Natural killer cell treated with Interleukin-12 subunit alpha and Interleukin-12 subunit beta and Interleukin-15 and Interleukin-18, amount 100 ng/mL, for 72 hours (primary cell): ENCODE measurements at regions not wholly inside any gene's neighbourhood (a gene's known extent, or its start where the extent isn't known, plus 50 kb on each side); places are given as distances from the start of the nearest gene placed in this dataset.

Experiments used
- ATAC-seq, 2 donors: fragments of 150-1000 bp; cut with Tn5 transposase in 1 of 2; sonication (Bioruptor Pico), chemical (Tn5 transposase) in 1 of 2; 2 replicates each; pipeline ENCODE4 v1.10.0; 2021
- DNase-seq: peaks from one replicate; pipeline ENCODE4 v3.0.0; 2022; ENCODE audit warnings: low spot score
- H3K27ac Mint-ChIP-seq, 2 donors: 1 replicate in 1 of 2; 2 replicates in 1 of 2; pipeline ENCODE4 v1.8.0; 2022; ENCODE audit warnings: mixed read lengths in 2 of 2, mild to moderate bottlenecking in 1 of 2, moderate library complexity in 1 of 2
- H3K27me3 Mint-ChIP-seq, 2 donors: 1 replicate in 1 of 2; 2 replicates in 1 of 2; pipeline ENCODE4 v1.8.0; 2022; ENCODE audit warnings: mixed read lengths in 2 of 2
- H3K36me3 Mint-ChIP-seq: one replicate; pipeline ENCODE4 v1.8.0; 2022; ENCODE audit warnings: mixed read lengths
- H3K4me1 Mint-ChIP-seq, 2 donors: 1 replicate in 1 of 2; 2 replicates in 1 of 2; pipeline ENCODE4 v1.8.0; 2022; ENCODE audit warnings: low read depth in 2 of 2, mixed read lengths in 2 of 2, mild to moderate bottlenecking in 1 of 2
- H3K4me3 Mint-ChIP-seq: one replicate; pipeline ENCODE4 v1.8.0; 2022; ENCODE audit warnings: mixed read lengths
- H3K9me3 Mint-ChIP-seq: 2 replicates; pipeline ENCODE4 v1.8.0; 2022; ENCODE audit warnings: mixed read lengths

DNA sequence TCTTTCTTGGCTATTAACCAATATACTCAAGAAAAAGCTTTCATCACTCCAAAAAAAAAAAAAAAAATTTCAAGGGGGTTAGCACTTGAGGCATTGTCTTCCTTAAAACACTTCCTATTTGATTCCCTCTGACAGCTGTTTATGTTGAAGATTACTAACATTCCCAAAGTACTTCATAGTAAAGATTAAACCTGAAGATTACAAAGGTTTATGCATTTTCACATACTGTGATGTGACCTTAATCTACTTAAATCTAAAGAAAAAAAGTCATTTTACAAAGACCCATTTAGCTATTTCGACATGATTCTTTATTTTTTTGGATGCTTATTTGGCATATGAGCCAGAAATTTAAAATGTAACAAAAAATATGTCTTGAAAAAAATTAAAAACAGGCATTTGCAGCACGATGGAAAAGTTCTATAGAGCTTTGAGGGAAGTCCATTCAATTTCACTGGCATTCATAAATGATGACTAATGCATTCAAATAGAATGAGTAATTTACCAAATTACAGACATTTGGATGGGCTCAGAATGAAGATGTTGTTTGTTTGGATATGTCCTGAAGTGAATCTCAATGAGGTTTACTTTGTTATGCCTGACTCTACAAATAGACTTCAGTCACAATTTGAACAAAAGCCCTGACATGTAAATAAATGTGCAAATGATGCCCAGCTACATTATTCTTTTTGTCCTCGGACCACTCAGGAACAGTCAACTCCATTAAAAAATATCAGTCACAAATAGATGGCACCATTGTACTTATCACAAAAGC, 674.6 kb upstream of the MARCKS start:
- Mint-ChIP-seq H3K4me3 (no peak overlapping the region), H3K27ac (no peak overlapping the region), H3K36me3 (no peaks in the 10 kb centered on the region), H3K9me3 (peaks cover 19% of the 10 kb centered on the region), H3K4me1 (no peaks in the 10 kb centered on the region), H3K27me3 (no peaks in the 10 kb centered on the region)
- DNase-seq (no peak), ATAC-seq (no peak)

DNA sequence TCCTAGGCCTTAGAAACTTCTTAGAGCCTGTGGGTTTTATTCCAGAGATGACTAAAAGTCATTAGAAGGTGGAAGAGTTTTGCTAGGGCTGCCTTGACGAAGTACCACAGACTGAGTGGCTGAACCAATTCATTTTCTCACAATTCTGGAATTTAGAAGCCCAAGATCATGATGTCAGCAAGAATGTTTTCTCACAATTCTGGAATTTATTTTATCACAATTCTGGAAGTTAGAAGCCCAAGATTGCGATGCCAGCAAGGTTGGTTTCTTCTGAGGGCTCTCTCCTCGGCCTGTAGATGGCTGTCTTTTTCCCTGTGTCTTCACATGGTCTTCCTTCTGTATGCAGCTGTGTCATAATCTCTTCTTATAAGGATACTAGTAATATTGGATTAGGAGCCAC, 672.9 kb upstream of the MARCKS start:
- H3K27me3 Mint-ChIP-seq: no peaks in the 10 kb centered on the region
- no peaks in the 10 kb centered on the region for H3K4me1 Mint-ChIP-seq
- DNase-seq (no peak), ATAC-seq (no peak)
- H3K4me3 Mint-ChIP-seq: no peak overlapping the region
- H3K27ac Mint-ChIP-seq: no peak overlapping the region
- peaks cover 8% of the 10 kb centered on the region for H3K9me3 Mint-ChIP-seq
- H3K36me3 Mint-ChIP-seq: no peaks in the 10 kb centered on the region

DNA sequence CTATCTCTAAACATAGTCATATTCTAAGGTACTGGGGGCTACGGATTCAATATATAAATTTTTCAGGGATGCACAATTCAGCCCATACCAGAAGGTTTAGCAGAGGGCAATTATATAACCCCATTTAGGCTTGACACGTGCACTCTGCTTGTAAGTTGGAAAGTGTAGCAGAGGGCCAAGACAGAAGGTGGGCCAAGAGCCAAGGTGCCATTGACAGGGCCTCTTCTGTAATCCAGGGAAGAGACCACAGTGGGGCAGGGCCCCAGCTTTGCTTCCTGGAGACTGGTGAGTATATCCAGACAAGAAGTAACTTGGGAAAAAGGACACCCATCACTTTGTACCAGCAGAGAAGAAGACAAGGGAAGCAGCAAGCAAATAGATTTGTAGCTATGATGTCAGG, 672.4 kb upstream of the MARCKS start:
- no peak overlapping the region for H3K27ac Mint-ChIP-seq
- no peak for ATAC-seq
- peaks cover 8% of the 10 kb centered on the region for H3K9me3 Mint-ChIP-seq
- DNase-seq: no peak
- no peak overlapping the region for H3K4me3 Mint-ChIP-seq
- no peaks in the 10 kb centered on the region for H3K4me1 Mint-ChIP-seq
- H3K27me3 Mint-ChIP-seq: no peaks in the 10 kb centered on the region
- H3K36me3 Mint-ChIP-seq: no peaks in the 10 kb centered on the region

DNA sequence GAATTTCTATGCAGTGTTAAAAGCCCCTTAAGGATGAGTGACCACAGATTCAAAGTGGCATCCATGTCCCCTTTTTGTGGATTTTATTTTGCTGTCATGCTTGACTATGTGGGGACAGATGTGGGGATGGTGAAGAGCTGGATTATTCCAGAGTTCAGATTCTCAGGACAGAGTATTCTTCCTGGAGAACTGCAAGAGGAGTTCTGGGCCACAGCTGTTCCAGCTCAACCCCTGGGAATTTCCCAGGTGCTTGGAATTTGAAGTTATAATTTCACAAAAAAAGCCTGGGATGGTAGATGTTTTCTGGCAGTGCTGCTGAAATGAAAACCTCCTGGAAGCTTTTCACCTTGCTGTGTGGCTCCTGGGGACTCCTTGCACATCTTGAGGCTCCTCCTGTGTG, 671.8 kb upstream of the MARCKS start:
- H3K4me3 Mint-ChIP-seq: no peak overlapping the region
- H3K36me3 Mint-ChIP-seq: no peaks in the 10 kb centered on the region
- H3K27me3 Mint-ChIP-seq: no peaks in the 10 kb centered on the region
- no peak overlapping the region for H3K27ac Mint-ChIP-seq
- ATAC-seq (no peak), DNase-seq (no peak)
- peaks cover 8% of the 10 kb centered on the region for H3K9me3 Mint-ChIP-seq
- no peaks in the 10 kb centered on the region for H3K4me1 Mint-ChIP-seq

DNA sequence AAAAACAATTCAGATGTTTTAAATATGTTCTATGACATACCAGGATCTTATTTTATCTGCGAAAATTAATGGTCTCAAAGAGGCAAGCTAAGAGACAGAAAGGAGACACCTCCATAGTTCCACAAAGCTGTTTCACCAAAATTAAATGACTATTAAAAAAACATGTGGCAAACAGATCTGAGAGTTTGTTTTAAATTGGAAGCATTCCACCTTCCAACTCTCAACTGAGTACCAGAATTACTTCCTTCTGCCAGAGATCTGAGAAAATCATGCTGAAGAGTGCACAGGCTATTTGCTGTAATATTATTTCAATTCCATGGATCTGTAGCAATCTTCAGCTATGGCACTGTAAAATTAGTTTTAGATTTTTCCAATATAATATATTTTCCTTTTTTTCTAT, 669.5 kb upstream of the MARCKS start:
- no peaks in the 10 kb centered on the region for H3K27me3 Mint-ChIP-seq
- peaks cover 5% of the 10 kb centered on the region for H3K9me3 Mint-ChIP-seq
- H3K4me3 Mint-ChIP-seq: no peak overlapping the region
- no peaks in the 10 kb centered on the region for H3K36me3 Mint-ChIP-seq
- H3K4me1 Mint-ChIP-seq: no peaks in the 10 kb centered on the region
- DNase-seq: no peak
- no peak for ATAC-seq
- H3K27ac Mint-ChIP-seq: no peak overlapping the region

DNA sequence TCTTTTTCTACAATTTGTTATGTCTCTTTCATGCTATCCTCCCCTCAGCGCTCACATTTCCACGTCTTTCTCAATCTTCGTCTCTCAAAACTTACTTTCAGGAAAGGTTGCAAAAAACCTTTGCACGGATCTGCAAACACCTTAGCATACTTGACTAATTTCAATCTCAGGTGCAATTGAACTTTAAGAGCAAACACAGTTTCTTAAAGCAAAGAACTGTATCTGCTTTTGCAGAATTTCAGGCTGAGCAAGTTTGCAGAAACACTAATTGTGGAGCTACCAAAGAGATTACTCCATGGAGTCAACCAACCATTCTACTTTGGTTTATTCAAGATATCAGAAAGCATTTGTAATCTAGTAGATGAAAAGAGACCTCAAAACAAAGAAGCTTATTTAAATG, 668.2 kb upstream of the MARCKS start:
- H3K4me3 Mint-ChIP-seq: no peak overlapping the region
- H3K9me3 Mint-ChIP-seq: peaks cover 2% of the 10 kb centered on the region
- ATAC-seq: no peak
- no peaks in the 10 kb centered on the region for H3K4me1 Mint-ChIP-seq
- no peak overlapping the region for H3K27ac Mint-ChIP-seq
- no peaks in the 10 kb centered on the region for H3K36me3 Mint-ChIP-seq
- no peak for DNase-seq
- H3K27me3 Mint-ChIP-seq: no peaks in the 10 kb centered on the region

DNA sequence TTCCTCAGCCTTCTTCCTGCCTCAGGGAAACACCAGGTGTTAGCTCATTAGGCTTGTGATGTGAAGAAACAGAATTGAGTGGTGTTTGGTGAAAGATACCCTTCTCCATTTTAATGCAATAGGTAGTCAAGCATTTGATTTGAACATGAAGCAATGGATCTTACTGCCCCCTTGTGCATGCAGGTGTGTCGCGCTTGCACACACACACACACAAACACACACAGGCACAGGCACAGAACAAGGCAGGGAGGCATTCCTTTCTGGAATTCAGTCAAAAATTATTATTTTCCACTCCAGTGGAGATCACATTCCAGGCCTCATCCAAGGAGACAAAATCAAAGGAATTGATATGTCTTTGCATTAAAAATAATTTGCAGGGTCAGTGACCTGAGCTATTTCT, 667.0 kb upstream of the MARCKS start:
- Mint-ChIP-seq H3K9me3 (no peaks in the 10 kb centered on the region), H3K27me3 (no peaks in the 10 kb centered on the region), H3K4me1 (no peaks in the 10 kb centered on the region), H3K36me3 (no peaks in the 10 kb centered on the region), H3K27ac (no peak overlapping the region), H3K4me3 (no peak overlapping the region)
- no peak for DNase-seq
- ATAC-seq: no peak

DNA sequence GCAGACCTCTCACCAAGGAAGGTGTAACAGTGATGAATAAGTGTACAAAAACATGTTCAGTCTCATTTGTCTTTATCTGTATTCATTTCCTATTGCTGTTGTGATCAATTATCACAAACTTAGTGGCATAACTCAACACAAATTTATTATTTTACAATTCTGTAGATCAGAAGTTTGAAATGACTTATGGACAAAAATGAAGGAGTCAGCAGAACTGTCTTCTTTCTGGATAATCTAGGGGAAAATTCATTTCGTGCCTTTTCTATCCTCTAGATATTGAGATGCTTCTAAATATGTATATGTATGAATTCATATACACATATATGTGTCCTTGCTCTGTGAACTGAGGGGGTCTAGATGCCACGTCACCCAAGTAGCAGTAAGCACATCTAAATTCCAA, 663.1 kb upstream of the MARCKS start:
- no peak overlapping the region for H3K4me3 Mint-ChIP-seq
- no peak for DNase-seq
- no peaks in the 10 kb centered on the region for H3K27me3 Mint-ChIP-seq
- no peaks in the 10 kb centered on the region for H3K36me3 Mint-ChIP-seq
- no peak for ATAC-seq
- H3K4me1 Mint-ChIP-seq: no peaks in the 10 kb centered on the region
- no peak overlapping the region for H3K27ac Mint-ChIP-seq
- peaks cover 9% of the 10 kb centered on the region for H3K9me3 Mint-ChIP-seq

DNA sequence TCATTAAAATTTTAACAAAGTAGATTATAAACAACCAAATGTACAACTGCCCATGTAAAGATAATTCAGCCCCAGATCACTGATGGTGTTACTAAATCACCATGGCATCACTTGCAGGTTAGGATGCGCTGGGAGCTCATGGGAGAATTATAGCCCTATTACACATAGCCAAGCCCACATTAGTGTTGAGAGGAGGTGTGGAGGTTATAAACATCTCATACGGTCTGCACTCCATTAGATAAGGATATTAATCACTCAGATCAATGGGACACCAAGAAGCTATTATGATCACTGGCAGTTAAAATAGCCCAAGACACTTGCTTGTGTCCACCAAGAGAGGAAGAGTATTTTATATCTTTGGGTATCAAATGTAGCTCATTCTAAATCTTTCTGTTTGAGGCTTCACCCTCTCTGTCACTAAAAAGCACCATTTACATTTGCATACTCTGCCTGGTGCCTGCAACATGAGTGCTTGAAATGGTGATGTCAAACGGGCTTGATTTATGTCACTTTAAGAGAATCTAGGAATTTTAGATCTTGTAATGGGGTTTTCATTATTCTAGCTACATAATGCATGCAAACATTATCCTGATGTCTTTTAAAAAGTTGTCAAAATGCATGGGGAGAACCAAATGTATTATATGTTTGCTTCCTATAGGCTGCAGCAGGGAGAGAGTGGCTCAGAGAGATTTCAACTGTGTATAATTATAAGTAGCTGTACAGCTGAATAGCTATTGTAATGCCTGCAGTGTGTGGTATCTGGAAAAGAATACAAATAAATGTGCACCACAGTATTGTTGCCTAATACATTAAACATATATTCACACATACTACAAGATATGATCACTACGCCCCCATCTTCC, 654.1 kb upstream of the MARCKS start:
- Mint-ChIP-seq H3K27me3 (no peaks in the 10 kb centered on the region), H3K27ac (no peak overlapping the region), H3K4me1 (no peaks in the 10 kb centered on the region), H3K4me3 (no peak overlapping the region), H3K36me3 (no peaks in the 10 kb centered on the region), H3K9me3 (peaks cover 17% of the 10 kb centered on the region)
- ATAC-seq (no peak), DNase-seq (no peak)

DNA sequence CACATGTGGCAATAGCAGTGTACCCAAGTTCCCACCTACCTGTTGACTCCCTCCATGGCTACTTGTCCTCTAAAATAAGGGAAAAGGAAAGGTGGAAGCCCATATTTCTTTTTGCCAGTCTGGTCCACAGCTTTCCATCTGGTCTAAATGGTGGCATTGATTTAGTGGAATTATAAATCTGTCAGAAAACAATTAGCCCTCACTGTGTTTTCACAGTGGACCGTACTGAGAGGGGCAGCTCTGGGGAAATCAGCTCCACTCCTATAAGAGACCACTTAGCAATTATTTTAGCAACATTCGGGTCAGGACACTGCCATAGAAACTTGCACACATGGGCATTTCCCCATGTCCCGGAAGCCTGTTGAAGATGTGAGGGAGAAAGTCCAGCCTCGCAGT, 653.4 kb upstream of the MARCKS start:
- H3K27me3 Mint-ChIP-seq: no peaks in the 10 kb centered on the region
- no peak for DNase-seq
- no peak overlapping the region for H3K4me3 Mint-ChIP-seq
- ATAC-seq: no peak
- H3K27ac Mint-ChIP-seq: no peak overlapping the region
- H3K36me3 Mint-ChIP-seq: no peaks in the 10 kb centered on the region
- H3K4me1 Mint-ChIP-seq: no peaks in the 10 kb centered on the region
- peaks cover 11% of the 10 kb centered on the region for H3K9me3 Mint-ChIP-seq

DNA sequence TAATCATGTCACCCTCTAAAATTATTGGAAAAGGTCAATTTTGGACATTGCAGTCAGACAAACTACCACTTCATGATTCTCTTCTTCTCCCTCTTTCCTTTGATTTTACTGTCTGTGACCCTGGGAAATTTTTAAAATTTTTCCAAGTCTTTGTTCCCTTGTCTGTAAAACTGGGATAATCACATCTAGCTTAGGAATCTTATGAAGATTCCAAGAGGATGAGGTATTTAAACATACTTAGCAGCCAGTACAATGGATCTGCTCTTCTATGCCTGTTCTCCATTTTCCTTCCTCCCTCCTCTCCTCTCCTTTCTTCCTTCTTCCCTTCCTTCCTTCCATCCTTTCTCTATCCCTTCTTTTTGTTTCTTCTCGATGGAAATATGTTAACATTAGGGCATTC, 651.6 kb upstream of the MARCKS start:
- H3K36me3 Mint-ChIP-seq: no peaks in the 10 kb centered on the region
- H3K4me3 Mint-ChIP-seq: no peak overlapping the region
- no peaks in the 10 kb centered on the region for H3K4me1 Mint-ChIP-seq
- no peak overlapping the region for H3K27ac Mint-ChIP-seq
- H3K9me3 Mint-ChIP-seq: peaks cover 8% of the 10 kb centered on the region
- ATAC-seq: no peak
- no peaks in the 10 kb centered on the region for H3K27me3 Mint-ChIP-seq
- DNase-seq: no peak

DNA sequence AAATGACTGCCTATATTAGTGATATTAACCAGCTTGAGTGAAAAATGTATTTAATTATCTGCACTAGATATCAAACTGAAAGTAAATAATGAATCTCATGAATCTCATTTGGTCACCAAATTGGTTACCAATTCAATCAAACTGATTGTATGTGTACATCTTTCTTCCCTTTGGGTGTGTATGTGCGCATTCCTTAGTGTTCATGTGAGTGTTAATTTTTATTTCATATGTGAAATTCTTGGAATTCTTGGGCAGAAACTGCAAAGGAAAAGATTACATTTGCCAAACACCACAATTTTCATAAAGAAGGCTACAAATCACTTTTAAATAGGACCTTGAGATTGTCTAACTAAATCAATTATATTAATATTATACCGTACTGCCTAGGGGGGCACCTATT, 648.4 kb upstream of the MARCKS start:
- Mint-ChIP-seq H3K4me3 (no peak overlapping the region), H3K4me1 (no peaks in the 10 kb centered on the region), H3K36me3 (no peaks in the 10 kb centered on the region), H3K9me3 (peaks cover 6% of the 10 kb centered on the region), H3K27ac (no peak overlapping the region), H3K27me3 (no peaks in the 10 kb centered on the region)
- ATAC-seq (no peak), DNase-seq (no peak)

DNA sequence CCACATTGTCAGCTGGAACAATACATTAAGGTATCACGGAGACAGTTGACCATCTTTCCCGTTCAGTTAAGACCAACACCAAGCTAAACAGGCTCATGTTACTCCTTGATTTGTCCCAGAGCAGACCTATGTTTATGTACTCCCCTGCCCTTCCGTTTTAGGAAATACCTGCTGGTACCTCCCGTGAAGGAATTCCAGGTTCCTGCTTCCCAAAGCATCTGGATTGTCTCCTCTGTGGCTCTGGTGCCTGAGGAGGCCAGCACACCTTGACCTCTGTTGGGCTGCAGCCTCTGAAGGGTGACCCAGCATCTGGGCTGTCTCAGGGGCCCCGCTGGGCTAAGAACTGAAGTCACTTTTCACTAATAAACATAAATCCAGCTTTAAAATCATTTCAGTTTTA, 647.8 kb upstream of the MARCKS start:
- ATAC-seq: no peak
- H3K27me3 Mint-ChIP-seq: no peaks in the 10 kb centered on the region
- H3K4me3 Mint-ChIP-seq: no peak overlapping the region
- H3K27ac Mint-ChIP-seq: no peak overlapping the region
- peaks cover 6% of the 10 kb centered on the region for H3K9me3 Mint-ChIP-seq
- DNase-seq: no peak
- H3K4me1 Mint-ChIP-seq: no peaks in the 10 kb centered on the region
- no peaks in the 10 kb centered on the region for H3K36me3 Mint-ChIP-seq

DNA sequence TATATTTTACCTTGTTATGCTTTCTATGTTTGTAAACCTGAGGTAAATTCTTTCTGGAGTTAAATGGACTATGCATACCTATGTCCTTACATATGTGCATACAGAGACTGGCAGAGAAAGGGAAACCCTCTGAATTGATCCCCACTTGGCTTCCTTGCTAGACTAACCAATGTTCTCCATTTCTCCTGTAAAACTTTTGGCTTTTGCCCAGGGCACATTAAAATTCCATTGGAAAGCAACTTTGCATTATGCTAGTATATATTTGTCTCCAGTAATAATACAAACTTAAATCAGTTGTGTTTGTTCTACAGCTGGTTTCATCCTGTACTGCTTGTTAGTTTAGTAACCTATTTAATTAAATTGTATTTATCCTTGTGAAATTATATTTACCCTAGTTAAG, 646.0 kb upstream of the MARCKS start:
- Mint-ChIP-seq H3K36me3 (peaks cover 5% of the 10 kb centered on the region), H3K4me1 (no peaks in the 10 kb centered on the region), H3K4me3 (no peak overlapping the region), H3K9me3 (peaks cover 7% of the 10 kb centered on the region), H3K27me3 (no peaks in the 10 kb centered on the region), H3K27ac (no peak overlapping the region)
- no peak for DNase-seq
- no peak for ATAC-seq
